ENCODE measurements at regions not wholly inside any gene's neighbourhood (a gene's known extent, or its start where the extent isn't known, plus 50 kb on each side); places are given as distances from the start of the nearest gene placed in this dataset.

DNA sequence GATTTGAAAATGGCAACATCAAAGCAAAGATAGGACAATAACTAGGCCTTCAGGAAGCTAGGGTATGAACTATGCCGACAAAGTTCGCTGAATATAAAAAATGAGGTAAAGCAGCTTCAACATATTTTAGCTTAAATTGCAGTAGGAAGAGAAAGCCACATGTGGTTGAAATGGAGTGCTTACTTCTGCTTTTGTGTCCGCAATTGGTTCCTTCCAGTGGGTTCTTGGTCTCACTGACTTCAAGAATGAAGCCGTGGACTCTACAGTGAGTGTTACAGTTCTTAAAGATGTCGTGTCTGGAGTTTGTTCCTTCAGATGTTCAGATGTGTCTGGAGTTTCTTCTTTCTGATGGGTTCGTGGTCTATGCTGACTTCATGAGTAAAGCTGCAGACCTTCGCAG, 95.2 kb downstream of the APTX start:
- ATAC-seq: no peak
- Mint-ChIP-seq H3K27me3 (peaks cover 8 to 49% (median 19%) of the 10 kb centered on the region in 5 donors), H3K36me3 (peaks cover 0 to 22% (median 0%) of the 10 kb centered on the region in 3 donors), H3K4me3 (no peak overlapping the region), H3K9me3 (peaks cover 0 to 8% (median 0%) of the 10 kb centered on the region in 9 donors), H3K4me1 (peaks cover 0 to 5% (median under 1%) of the 10 kb centered on the region in 4 donors), H3K27ac (no peak overlapping the region)
- POLR2A ChIA-PET: no interaction called here
- DNase-seq: no peak

DNA sequence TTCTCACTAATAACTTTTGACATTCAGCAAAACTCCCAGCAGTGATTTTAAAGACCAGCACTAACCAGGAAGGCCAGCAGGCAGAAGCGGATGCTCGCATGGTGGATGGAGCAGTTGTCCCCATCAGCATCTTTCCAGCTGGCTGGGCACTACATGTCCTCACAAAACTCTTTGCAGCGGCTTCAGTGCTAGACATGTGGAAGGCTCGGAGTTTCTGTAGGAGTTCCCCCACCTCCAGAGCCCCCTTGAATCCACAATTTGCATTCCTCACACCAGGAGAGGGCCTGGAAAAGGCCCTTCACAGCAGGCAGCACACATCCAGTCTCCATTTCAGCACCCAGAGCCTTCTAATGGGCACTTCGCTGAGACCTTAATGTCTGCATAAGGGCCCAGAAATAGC, 85.6 kb downstream of the APTX start:
- Mint-ChIP-seq H3K36me3 (no peaks in the 10 kb centered on the region), H3K27ac (no peak overlapping the region), H3K9me3 (peaks cover 0 to 1% (median 0%) of the 10 kb centered on the region in 9 donors), H3K27me3 (peaks cover 0 to 19% (median 3%) of the 10 kb centered on the region in 5 donors), H3K4me1 (no peaks in the 10 kb centered on the region), H3K4me3 (no peak overlapping the region)
- POLR2A ChIA-PET: no interaction called here
- ATAC-seq: no peak
- DNase-seq: no peak

DNA sequence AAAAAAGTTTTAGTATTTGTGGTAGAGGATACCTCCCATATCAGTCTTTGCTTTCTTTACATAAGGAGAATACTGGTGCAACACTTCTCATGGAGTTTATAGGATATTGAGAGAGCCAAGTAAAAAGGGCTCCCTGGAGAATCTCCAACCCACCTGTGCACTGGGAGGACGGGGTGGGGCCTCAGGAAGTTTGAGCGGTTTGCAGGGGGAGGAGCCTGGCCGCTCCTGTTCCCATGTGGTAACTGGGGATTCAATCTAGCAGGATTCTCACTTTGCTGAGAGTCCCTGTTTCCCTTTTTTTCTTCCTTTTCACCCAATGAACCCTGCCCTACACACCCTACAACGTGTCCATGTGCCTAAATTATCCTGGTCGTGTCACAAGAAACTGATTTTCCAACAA, 82.8 kb downstream of the APTX start:
- DNase-seq (no peak), ATAC-seq (no peak)
- H3K36me3 Mint-ChIP-seq: peaks cover 0 to 9% (median 5%) of the 10 kb centered on the region in 3 donors
- no peak overlapping the region for H3K4me3 Mint-ChIP-seq
- POLR2A ChIA-PET: no interaction called here
- peaks cover 0 to 5% (median 0%) of the 10 kb centered on the region in 9 donors for H3K9me3 Mint-ChIP-seq
- no peaks in the 10 kb centered on the region for H3K4me1 Mint-ChIP-seq
- no peak overlapping the region for H3K27ac Mint-ChIP-seq
- H3K27me3 Mint-ChIP-seq: peaks cover 0 to 9% (median 3%) of the 10 kb centered on the region in 5 donors

Measured in naive thymus-derived CD8-positive, alpha-beta T cell (primary cell).